ENCODE measurements at regions not wholly inside any gene's neighbourhood (a gene's known extent, or its start where the extent isn't known, plus 50 kb on each side); places are given as distances from the start of the nearest gene placed in this dataset.

DNA sequence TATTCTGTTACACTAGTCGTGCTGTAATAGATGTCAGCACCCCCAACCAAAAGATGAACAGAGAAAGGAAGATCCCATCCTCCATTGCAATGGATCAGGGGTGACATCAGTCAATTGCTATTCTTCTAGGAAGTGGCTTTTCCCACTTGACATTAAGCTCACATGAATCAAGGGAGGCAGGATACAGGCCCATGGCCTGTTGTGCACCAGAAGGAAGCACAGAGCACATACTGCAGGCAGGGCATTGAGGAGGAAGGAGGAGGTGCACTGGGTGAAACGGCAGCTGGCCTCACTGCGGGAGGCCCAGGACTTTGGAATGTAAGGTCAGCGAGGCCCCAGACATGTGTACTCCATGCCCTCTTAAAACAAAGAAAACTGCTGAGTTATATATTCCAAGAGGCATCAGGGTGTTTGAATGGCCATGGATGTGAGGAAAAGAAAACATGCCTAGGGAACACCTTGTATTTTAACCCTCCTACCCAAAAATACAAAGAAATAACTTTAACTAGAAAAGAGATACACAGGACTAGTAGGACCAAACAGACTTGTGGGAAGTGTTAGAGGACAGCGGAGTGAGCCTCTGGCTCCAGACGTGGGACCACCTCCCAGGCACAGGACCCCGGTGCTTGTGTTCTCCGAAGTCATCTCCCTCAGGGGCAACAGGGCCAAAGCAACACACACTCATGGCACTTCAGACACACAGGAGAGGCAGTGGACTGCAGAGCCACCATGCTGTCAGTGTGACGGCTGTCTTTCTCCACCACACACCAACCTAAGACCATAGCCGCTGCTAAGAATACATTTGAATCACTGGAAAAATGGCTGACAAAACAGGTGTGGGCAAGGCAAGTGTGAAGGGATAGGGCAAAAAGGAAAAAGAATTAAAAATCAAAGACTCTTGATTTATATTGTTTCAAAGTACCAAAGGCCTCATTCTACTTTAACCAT, 51.4 kb upstream of the RIOK3 start (continued):
- TF ChIP-seq MBD4 (IDR thresholded peaks at IDR 0.05; ENCODE audit: borderline replicate concordance, low read length) (no peak), HOXD1 (CRISPR knock-in tag; IDR thresholded peaks at IDR 0.05) (no peak; the same call in 1 of the 2 replicates), CAMTA2 (CRISPR knock-in tag; IDR thresholded peaks at IDR 0.05; ENCODE audit: borderline replicate concordance) (no peak), ZNF563 (CRISPR knock-in tag; IDR thresholded peaks at IDR 0.05) (no peak), PHF5A (CRISPR knock-in tag; IDR thresholded peaks at IDR 0.05; ENCODE audit: low read depth, unreplicated experiment) (no peak), ZNF776 (CRISPR knock-in tag; IDR thresholded peaks at IDR 0.05) (no peak), ZNF749 (CRISPR knock-in tag; IDR thresholded peaks at IDR 0.05; ENCODE audit: borderline replicate concordance) (no peak), NFE2L1 (CRISPR knock-in tag; IDR thresholded peaks at IDR 0.05; ENCODE audit: borderline replicate concordance) (no peak), ZNF782 (CRISPR knock-in tag; IDR thresholded peaks at IDR 0.05; ENCODE audit: borderline replicate concordance) (no peak), SRSF1 (optimal IDR thresholded peaks at IDR 0.05; ENCODE audit: low read depth, low read length) (no peak), ZXDC (CRISPR knock-in tag; IDR thresholded peaks at IDR 0.05) (no peak), ZNF883 (CRISPR knock-in tag; IDR thresholded peaks at IDR 0.05; ENCODE audit: not compliant biosample characterization) (no peak), NR1H2 (CRISPR knock-in tag; IDR thresholded peaks at IDR 0.05; ENCODE audit: borderline replicate concordance, low read depth) (no peak; the same call in 1 of the 2 replicates), HOXA7 (CRISPR knock-in tag; IDR thresholded peaks at IDR 0.05) (no peak), NBN (conservative IDR thresholded peaks at IDR 0.05) (no peak), MAX (IDR thresholded peaks at IDR 0.05) (peak; percentile 66), ZNF12 (CRISPR knock-in tag; IDR thresholded peaks at IDR 0.05) (no peak)
- TF ChIP-seq, protein P1, sequence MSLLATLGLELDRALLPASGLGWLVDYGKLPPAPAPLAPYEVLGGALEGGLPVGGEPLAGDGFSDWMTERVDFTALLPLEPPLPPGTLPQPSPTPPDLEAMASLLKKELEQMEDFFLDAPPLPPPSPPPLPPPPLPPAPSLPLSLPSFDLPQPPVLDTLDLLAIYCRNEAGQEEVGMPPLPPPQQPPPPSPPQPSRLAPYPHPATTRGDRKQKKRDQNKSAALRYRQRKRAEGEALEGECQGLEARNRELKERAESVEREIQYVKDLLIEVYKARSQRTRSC (CRISPR knock-in tag; IDR thresholded peaks at IDR 0.05; ENCODE audit: low read depth) = no peak
- TF ChIP-seq, protein P2, sequence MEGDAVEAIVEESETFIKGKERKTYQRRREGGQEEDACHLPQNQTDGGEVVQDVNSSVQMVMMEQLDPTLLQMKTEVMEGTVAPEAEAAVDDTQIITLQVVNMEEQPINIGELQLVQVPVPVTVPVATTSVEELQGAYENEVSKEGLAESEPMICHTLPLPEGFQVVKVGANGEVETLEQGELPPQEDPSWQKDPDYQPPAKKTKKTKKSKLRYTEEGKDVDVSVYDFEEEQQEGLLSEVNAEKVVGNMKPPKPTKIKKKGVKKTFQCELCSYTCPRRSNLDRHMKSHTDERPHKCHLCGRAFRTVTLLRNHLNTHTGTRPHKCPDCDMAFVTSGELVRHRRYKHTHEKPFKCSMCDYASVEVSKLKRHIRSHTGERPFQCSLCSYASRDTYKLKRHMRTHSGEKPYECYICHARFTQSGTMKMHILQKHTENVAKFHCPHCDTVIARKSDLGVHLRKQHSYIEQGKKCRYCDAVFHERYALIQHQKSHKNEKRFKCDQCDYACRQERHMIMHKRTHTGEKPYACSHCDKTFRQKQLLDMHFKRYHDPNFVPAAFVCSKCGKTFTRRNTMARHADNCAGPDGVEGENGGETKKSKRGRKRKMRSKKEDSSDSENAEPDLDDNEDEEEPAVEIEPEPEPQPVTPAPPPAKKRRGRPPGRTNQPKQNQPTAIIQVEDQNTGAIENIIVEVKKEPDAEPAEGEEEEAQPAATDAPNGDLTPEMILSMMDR (CRISPR knock-in tag; IDR thresholded peaks at IDR 0.05) = no peak
- TF ChIP-seq, protein P3, sequence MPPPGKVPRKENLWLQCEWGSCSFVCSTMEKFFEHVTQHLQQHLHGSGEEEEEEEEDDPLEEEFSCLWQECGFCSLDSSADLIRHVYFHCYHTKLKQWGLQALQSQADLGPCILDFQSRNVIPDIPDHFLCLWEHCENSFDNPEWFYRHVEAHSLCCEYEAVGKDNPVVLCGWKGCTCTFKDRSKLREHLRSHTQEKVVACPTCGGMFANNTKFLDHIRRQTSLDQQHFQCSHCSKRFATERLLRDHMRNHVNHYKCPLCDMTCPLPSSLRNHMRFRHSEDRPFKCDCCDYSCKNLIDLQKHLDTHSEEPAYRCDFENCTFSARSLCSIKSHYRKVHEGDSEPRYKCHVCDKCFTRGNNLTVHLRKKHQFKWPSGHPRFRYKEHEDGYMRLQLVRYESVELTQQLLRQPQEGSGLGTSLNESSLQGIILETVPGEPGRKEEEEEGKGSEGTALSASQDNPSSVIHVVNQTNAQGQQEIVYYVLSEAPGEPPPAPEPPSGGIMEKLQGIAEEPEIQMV (CRISPR knock-in tag; IDR thresholded peaks at IDR 0.05; ENCODE audit: low read depth) = no peak
